ENCODE measurements at regions not wholly inside any gene's neighbourhood (a gene's known extent, or its start where the extent isn't known, plus 50 kb on each side); places are given as distances from the start of the nearest gene placed in this dataset.

DNA sequence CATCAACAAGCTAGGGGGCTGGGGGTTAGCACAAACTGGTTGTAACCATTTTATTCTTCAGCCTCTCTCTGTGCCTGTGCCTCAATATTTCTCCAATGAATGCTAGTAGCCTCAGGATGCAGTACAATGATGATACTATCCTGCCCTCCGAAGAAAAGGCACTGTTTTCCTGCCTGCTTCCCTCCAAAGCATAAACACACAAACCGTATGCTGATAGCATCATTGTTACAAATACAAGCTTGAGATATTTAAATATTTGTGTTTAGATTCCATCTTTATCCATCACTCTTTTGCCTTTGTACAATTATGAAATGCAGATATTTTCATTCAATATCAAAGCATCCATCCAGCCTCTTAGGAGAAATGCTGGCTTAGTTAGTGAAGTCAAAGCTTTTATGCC is 404.8 kb downstream of the DUSP10 start:
- Histone ChIP-seq H3K4me3 (ENCODE audit: low read depth, low read length) (no peak overlapping the region), H3K4me2 (ENCODE audit: low read length) (no peak overlapping the region), H2AFZ (no peak overlapping the region), H3K4me1 (no peaks in the 10 kb centered on the region), H3K27me3 (ENCODE audit: control insufficient read depth, insufficient read depth, low read length) (no peaks in the 10 kb centered on the region), H3K9ac (no peak overlapping the region), H3K27ac (no peak overlapping the region), H3K79me2 (no peaks in the 10 kb centered on the region), H3K36me3 (ENCODE audit: control insufficient read depth, insufficient read depth, low read length) (no peaks in the 10 kb centered on the region), H3K9me3 (ENCODE audit: control insufficient read depth, low read length) (no peaks in the 10 kb centered on the region)
- TF ChIP-seq, protein P1, sequence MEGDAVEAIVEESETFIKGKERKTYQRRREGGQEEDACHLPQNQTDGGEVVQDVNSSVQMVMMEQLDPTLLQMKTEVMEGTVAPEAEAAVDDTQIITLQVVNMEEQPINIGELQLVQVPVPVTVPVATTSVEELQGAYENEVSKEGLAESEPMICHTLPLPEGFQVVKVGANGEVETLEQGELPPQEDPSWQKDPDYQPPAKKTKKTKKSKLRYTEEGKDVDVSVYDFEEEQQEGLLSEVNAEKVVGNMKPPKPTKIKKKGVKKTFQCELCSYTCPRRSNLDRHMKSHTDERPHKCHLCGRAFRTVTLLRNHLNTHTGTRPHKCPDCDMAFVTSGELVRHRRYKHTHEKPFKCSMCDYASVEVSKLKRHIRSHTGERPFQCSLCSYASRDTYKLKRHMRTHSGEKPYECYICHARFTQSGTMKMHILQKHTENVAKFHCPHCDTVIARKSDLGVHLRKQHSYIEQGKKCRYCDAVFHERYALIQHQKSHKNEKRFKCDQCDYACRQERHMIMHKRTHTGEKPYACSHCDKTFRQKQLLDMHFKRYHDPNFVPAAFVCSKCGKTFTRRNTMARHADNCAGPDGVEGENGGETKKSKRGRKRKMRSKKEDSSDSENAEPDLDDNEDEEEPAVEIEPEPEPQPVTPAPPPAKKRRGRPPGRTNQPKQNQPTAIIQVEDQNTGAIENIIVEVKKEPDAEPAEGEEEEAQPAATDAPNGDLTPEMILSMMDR (IDR thresholded peaks at IDR 0.05), result no peak

DNA sequence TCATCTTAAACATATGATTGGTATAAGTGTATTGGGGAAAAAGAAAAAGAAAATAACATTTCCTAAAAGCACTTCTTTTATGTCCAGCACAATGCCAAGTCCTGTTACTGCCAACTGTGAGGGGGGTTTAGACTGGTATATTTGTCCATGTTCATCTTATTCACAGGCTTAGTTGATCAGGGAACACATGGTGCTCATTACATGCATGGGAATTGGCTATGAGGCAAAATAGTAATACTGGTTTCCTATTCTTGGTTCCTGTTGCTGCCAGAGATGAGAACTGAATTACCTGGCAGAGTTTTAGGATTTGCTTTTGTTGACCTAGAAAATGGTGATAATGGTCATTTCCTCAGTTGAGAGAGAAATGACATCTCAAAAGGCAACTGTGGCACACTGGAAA is 398.8 kb downstream of the DUSP10 start:
- TF ChIP-seq, protein P1 (IDR thresholded peaks at IDR 0.05), result no peak
- no peaks in the 10 kb centered on the region for H3K79me2 ChIP-seq
- H3K27ac ChIP-seq, result no peak overlapping the region
- no peak overlapping the region for H2AFZ ChIP-seq
- no peak overlapping the region for H3K4me2 ChIP-seq (ENCODE audit: low read length)
- H3K4me3 ChIP-seq (ENCODE audit: low read depth, low read length), result no peak overlapping the region
- no peaks in the 10 kb centered on the region for H3K27me3 ChIP-seq (ENCODE audit: control insufficient read depth, insufficient read depth, low read length)
- H3K4me1 ChIP-seq, result no peaks in the 10 kb centered on the region
- no peaks in the 10 kb centered on the region for H3K36me3 ChIP-seq (ENCODE audit: control insufficient read depth, insufficient read depth, low read length)
- H3K9ac ChIP-seq, result no peak overlapping the region
- H3K9me3 ChIP-seq (ENCODE audit: control insufficient read depth, low read length), result no peaks in the 10 kb centered on the region

DNA sequence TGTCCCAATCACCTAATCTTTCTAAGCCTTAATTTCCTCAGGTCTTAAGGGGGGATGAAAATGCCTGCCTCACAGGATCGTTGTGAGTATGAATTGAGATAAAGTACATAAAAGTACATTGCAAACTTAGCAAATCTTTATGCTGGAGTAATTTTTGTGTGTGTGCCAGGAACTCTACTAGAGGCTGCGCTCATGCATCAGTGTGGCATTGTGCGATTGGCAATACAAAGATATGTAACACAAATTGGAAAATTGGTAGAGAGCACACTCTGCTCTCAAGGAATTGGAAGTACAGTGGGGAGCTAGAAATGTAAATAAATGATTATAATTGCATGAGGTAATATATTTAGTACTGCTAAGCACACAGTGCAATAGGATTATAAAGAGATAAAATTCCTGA is 398.3 kb downstream of the DUSP10 start:
- no peaks in the 10 kb centered on the region for H3K36me3 ChIP-seq (ENCODE audit: control insufficient read depth, insufficient read depth, low read length)
- no peaks in the 10 kb centered on the region for H3K27me3 ChIP-seq (ENCODE audit: control insufficient read depth, insufficient read depth, low read length)
- H3K4me2 ChIP-seq (ENCODE audit: low read length), result no peak overlapping the region
- H3K4me1 ChIP-seq, result no peaks in the 10 kb centered on the region
- no peak overlapping the region for H3K4me3 ChIP-seq (ENCODE audit: low read depth, low read length)
- H3K9ac ChIP-seq, result no peak overlapping the region
- no peak overlapping the region for H3K27ac ChIP-seq
- TF ChIP-seq, protein P1 (IDR thresholded peaks at IDR 0.05), result no peak
- no peaks in the 10 kb centered on the region for H3K9me3 ChIP-seq (ENCODE audit: control insufficient read depth, low read length)
- H3K79me2 ChIP-seq, result no peaks in the 10 kb centered on the region
- no peak overlapping the region for H2AFZ ChIP-seq

DNA sequence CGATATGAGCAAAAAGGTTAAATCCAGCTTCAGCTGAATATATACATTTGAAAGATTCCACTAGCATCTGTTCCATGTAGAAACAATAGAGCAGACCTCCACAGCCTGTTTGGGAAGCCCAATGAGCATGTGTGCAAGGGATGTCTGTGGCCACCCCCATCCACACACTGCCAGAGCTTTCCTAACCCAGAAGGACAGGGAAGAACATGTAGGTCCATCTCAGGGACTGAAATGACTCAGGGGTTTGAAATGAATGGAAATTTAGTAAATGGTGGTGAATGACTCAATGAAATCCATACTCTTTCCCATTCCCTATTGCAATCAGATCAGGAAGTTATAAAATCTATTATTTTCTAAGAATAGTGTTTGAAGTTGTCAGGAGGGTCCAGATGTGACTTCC is 397.2 kb downstream of the DUSP10 start:
- H3K36me3 ChIP-seq (ENCODE audit: control insufficient read depth, insufficient read depth, low read length), result no peaks in the 10 kb centered on the region
- TF ChIP-seq, protein P1 (IDR thresholded peaks at IDR 0.05), result no peak
- no peaks in the 10 kb centered on the region for H3K79me2 ChIP-seq
- no peak overlapping the region for H3K4me3 ChIP-seq (ENCODE audit: low read depth, low read length)
- no peaks in the 10 kb centered on the region for H3K9me3 ChIP-seq (ENCODE audit: control insufficient read depth, low read length)
- H2AFZ ChIP-seq, result no peak overlapping the region
- H3K27me3 ChIP-seq (ENCODE audit: control insufficient read depth, insufficient read depth, low read length), result no peaks in the 10 kb centered on the region
- no peak overlapping the region for H3K27ac ChIP-seq
- H3K4me2 ChIP-seq (ENCODE audit: low read length), result no peak overlapping the region
- no peak overlapping the region for H3K9ac ChIP-seq
- H3K4me1 ChIP-seq, result no peaks in the 10 kb centered on the region

DNA sequence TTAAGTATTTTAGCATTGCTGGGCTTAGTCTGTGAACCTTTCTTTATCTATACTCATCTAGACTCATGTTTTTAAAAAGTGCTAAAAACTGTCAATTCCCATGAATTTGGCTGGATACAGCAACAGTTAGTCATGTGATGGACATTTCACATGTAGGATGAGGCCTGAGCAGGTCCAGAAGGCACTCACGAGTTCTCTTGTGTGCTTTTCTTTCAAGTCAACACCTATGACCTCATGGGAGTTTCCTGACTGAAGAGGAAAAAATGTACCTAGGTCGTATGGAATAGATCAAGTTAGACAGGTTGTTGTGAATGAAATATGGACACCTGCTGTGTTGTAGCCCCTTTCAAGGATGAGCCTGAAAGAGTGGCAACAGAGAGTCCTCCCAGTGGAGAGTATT is 394.2 kb downstream of the DUSP10 start:
- Histone ChIP-seq H3K36me3 (ENCODE audit: control insufficient read depth, insufficient read depth, low read length) (no peaks in the 10 kb centered on the region), H3K79me2 (no peaks in the 10 kb centered on the region), H3K9ac (no peak overlapping the region), H3K4me2 (ENCODE audit: low read length) (no peak overlapping the region), H3K27ac (no peak overlapping the region), H2AFZ (no peak overlapping the region), H3K9me3 (ENCODE audit: control insufficient read depth, low read length) (no peaks in the 10 kb centered on the region), H3K27me3 (ENCODE audit: control insufficient read depth, insufficient read depth, low read length) (no peaks in the 10 kb centered on the region), H3K4me1 (no peaks in the 10 kb centered on the region), H3K4me3 (ENCODE audit: low read depth, low read length) (no peak overlapping the region)
- TF ChIP-seq, protein P1 (IDR thresholded peaks at IDR 0.05), result no peak
